NCI-H82 treated with DMSO at 0.1 percent for 48 hours (cell line): ENCODE measurements at regions not wholly inside any gene's neighbourhood (a gene's known extent, or its start where the extent isn't known, plus 50 kb on each side); places are given as distances from the start of the nearest gene placed in this dataset.

Source experiments
- DNase-seq: peaks from one replicate; lab custom pipeline; 2025; ENCODE audit not compliant: unreplicated experiment; lab: John Stamatoyannopoulos, UW

- DNase-seq, result no peak
Measured at GRCh38 chr13:73860501-73860900, 273.7 kb downstream of the KLF12 start.

GRCh38 chr13:73859841-73860240 lies 274.4 kb downstream of the KLF12 start:
- no peak for DNase-seq

- DNase-seq, result no peak
Measured at GRCh38 chr13:73857106-73857505, 277.1 kb downstream of the KLF12 start.

GRCh38 chr13:73851104-73851503 lies 283.1 kb downstream of the KLF12 start:
- no peak for DNase-seq

GRCh38 chr13:73850104-73850873 lies 283.9 kb downstream of the KLF12 start:
- no peak for DNase-seq

- no peak for DNase-seq
Measured at GRCh38 chr13:73849292-73849691, 284.9 kb downstream of the KLF12 start.

GRCh38 chr13:73844986-73845385 lies 289.2 kb downstream of the KLF12 start:
- DNase-seq, result no peak

GRCh38 chr13:73842626-73843025 lies 291.6 kb downstream of the KLF12 start:
- no peak for DNase-seq

GRCh38 chr13:73842184-73842583 lies 292.0 kb downstream of the KLF12 start:
- DNase-seq, result no peak

GRCh38 chr13:73837147-73837546 lies 297.1 kb downstream of the KLF12 start:
- no peak for DNase-seq

GRCh38 chr13:73835138-73835721 lies 299.0 kb downstream of the KLF12 start:
- peak; percentile 35 for DNase-seq

GRCh38 chr13:73833325-73834070 lies 300.7 kb downstream of the KLF12 start:
- DNase-seq, result no peak

GRCh38 chr13:73832825-73833224 lies 301.4 kb downstream of the KLF12 start:
- DNase-seq, result no peak

- no peak for DNase-seq
Measured at GRCh38 chr13:73832128-73832588, 302.0 kb downstream of the KLF12 start.

GRCh38 chr13:73829416-73829815 lies 304.8 kb downstream of the KLF12 start:
- no peak for DNase-seq

GRCh38 chr13:73828811-73829210 lies 305.4 kb downstream of the KLF12 start:
- DNase-seq, result no peak

- DNase-seq, result no peak
Measured at GRCh38 chr13:73827434-73827833, 306.8 kb downstream of the KLF12 start.

GRCh38 chr13:73825143-73825542 lies 309.1 kb downstream of the KLF12 start:
- no peak for DNase-seq

GRCh38 chr13:73822668-73823592 lies 311.3 kb downstream of the KLF12 start:
- DNase-seq, result no peak

GRCh38 chr13:73820688-73821087 lies 313.5 kb downstream of the KLF12 start:
- no peak for DNase-seq

GRCh38 chr13:73820285-73820684 lies 313.9 kb downstream of the KLF12 start:
- DNase-seq, result no peak
